ENCODE measurements at regions not wholly inside any gene's neighbourhood (a gene's known extent, or its start where the extent isn't known, plus 50 kb on each side); places are given as distances from the start of the nearest gene placed in this dataset.

- TF ChIP-seq CTCF (conservative IDR thresholded peaks at IDR 0.05) (no peak), EZH2 (IDR thresholded peaks at IDR 0.05; ENCODE audit: low read depth) (no peak)
These were observed 1077.3 kb upstream of the CNTN5 start for GRCh38 chr11:97943493-97943892.

All from PC-9 (cell line).